H9 (cell line): ENCODE measurements at regions not wholly inside any gene's neighbourhood (a gene's known extent, or its start where the extent isn't known, plus 50 kb on each side); places are given as distances from the start of the nearest gene placed in this dataset.

Experiments
- DNase-seq: peaks from one replicate; pipeline ENCODE4 v3.0.0-alpha.2; 2017
- H2AFZ ChIP-seq: one replicate; pipeline ENCODE4 v1.6.1; 2013; ENCODE audit warnings: mild to moderate bottlenecking, low read length, control low read depth, moderate library complexity
- H2AK5ac ChIP-seq: 2 replicates; pipeline ENCODE4 v1.6.1; 2013; ENCODE audit warnings: low read length, control low read depth, mixed read lengths; ENCODE audit not compliant: insufficient read length
- H2BK120ac ChIP-seq: one replicate; pipeline ENCODE4 v1.6.1; 2013; ENCODE audit warnings: low read depth, mild to moderate bottlenecking, low read length, control low read depth, inconsistent platforms; ENCODE audit not compliant: poor library complexity, severe bottlenecking
- H2BK12ac ChIP-seq: 2 replicates; pipeline ENCODE4 v1.6.1; 2013; ENCODE audit warnings: low read length, control low read depth, mixed read lengths, low read depth; ENCODE audit not compliant: insufficient read length
- H2BK15ac ChIP-seq: 2 replicates; pipeline ENCODE4 v1.6.1; 2013; ENCODE audit warnings: low read depth, low read length, control low read depth
- H2BK20ac ChIP-seq: one replicate; pipeline ENCODE4 v1.6.1; 2013; ENCODE audit warnings: low read depth, mild to moderate bottlenecking, low read length, control low read depth, inconsistent platforms; ENCODE audit not compliant: poor library complexity, severe bottlenecking
- H2BK5ac ChIP-seq: 2 replicates; pipeline ENCODE4 v1.6.1; 2013; ENCODE audit warnings: low read length, control low read depth, mixed read lengths; ENCODE audit not compliant: insufficient read length
- H3K14ac ChIP-seq: 2 replicates; pipeline ENCODE4 v1.6.1; 2013; ENCODE audit warnings: low read length, control low read depth; ENCODE audit not compliant: insufficient read depth
- H3K18ac ChIP-seq: 2 replicates; pipeline ENCODE4 v1.6.1; 2013; ENCODE audit warnings: low read depth, mild to moderate bottlenecking, mixed read lengths, low read length, control low read depth; ENCODE audit not compliant: insufficient read length
- H3K23ac ChIP-seq: 2 replicates; pipeline ENCODE4 v1.6.1; 2013; ENCODE audit warnings: low read length, control low read depth, mixed read lengths, low read depth; ENCODE audit not compliant: insufficient read length
- H3K23me2 ChIP-seq: 2 replicates; pipeline ENCODE4 v1.6.1; 2013; ENCODE audit warnings: low read depth, mild to moderate bottlenecking, mixed read lengths, low read length, control low read depth; ENCODE audit not compliant: insufficient read length, poor library complexity, severe bottlenecking
- H3K27ac ChIP-seq: 2 replicates; pipeline ENCODE4 v1.5.1; 2013; ENCODE audit warnings: low read length, control low read depth, mixed read lengths, low read depth; ENCODE audit not compliant: insufficient read length
- H3K27me3 ChIP-seq: 2 replicates; pipeline ENCODE4 v1.6.1; 2013; ENCODE audit warnings: low read length, control low read depth, inconsistent platforms; ENCODE audit not compliant: insufficient read depth
- H3K4ac ChIP-seq: 2 replicates; pipeline ENCODE4 v1.6.1; 2013; ENCODE audit warnings: low read depth, mild to moderate bottlenecking, control low read depth, inconsistent platforms, low read length, moderate library complexity
- H3K4me1 ChIP-seq: 2 replicates; pipeline ENCODE4 v1.6.1; 2013; ENCODE audit warnings: low read length, control low read depth, inconsistent platforms; ENCODE audit not compliant: insufficient read depth
- H3K4me2 ChIP-seq: 2 replicates; pipeline ENCODE4 v1.6.1; 2013; ENCODE audit warnings: low read length, control low read depth, mixed read lengths; ENCODE audit not compliant: insufficient read length, insufficient read depth
- H3K56ac ChIP-seq: 2 replicates; pipeline ENCODE4 v1.6.1; 2013; ENCODE audit warnings: low read depth, mild to moderate bottlenecking, mixed read lengths, low read length, control low read depth; ENCODE audit not compliant: insufficient read length
- H3K79me1 ChIP-seq: 2 replicates; pipeline ENCODE4 v1.6.1; 2013; ENCODE audit warnings: low read depth, mild to moderate bottlenecking, moderate library complexity, low read length, control low read depth, inconsistent platforms; ENCODE audit not compliant: insufficient read depth, poor library complexity, severe bottlenecking
- H3K79me2 ChIP-seq: 2 replicates; pipeline ENCODE4 v1.6.1; 2013; ENCODE audit warnings: low read length, control low read depth, inconsistent platforms; ENCODE audit not compliant: insufficient read depth
- H3K9ac ChIP-seq: 2 replicates; pipeline ENCODE4 v1.6.1; 2013; ENCODE audit warnings: low read length, control low read depth, mixed read lengths; ENCODE audit not compliant: insufficient read length; ENCODE audit errors: extremely low read depth
- H3K9me3 ChIP-seq: one replicate; pipeline ENCODE4 v1.6.1; 2013; ENCODE audit warnings: low read depth, low read length, inconsistent platforms; ENCODE audit not compliant: control insufficient read depth
- H3T11ph ChIP-seq: one replicate; pipeline ENCODE4 v1.6.1; 2013; ENCODE audit warnings: mild to moderate bottlenecking, low read length, control low read depth, inconsistent platforms
- H4K20me1 ChIP-seq: one replicate; pipeline ENCODE4 v1.6.1; 2013; ENCODE audit not compliant: control insufficient read depth, insufficient read length, insufficient read depth
- H4K5ac ChIP-seq: 2 replicates; pipeline ENCODE4 v1.6.1; 2013; ENCODE audit warnings: low read depth, mild to moderate bottlenecking, mixed read lengths, low read length, control low read depth; ENCODE audit not compliant: insufficient read length
- H4K8ac ChIP-seq: replicated peaks from 2 replicates; pipeline ENCODE4 v1.6.1; 2013; ENCODE audit warnings: low read length, control low read depth, mixed read lengths, low read depth; ENCODE audit not compliant: insufficient read length
- H4K91ac ChIP-seq: 2 replicates; pipeline ENCODE4 v1.6.1; 2013; ENCODE audit warnings: low read depth, mild to moderate bottlenecking, moderate library complexity, mixed read lengths, low read length, control low read depth; ENCODE audit not compliant: insufficient read length
- H3K27ac Mint-ChIP-seq, 3 experiments: 2 replicates in 2 of 3; 3 replicates in 1 of 3; pipeline ENCODE4 v1.8.0; 2020 to 2021; ENCODE audit warnings: mixed read lengths in 3 of 3, mild to moderate bottlenecking in 1 of 3, moderate library complexity in 1 of 3
- H3K27me3 Mint-ChIP-seq: 2 replicates; pipeline ENCODE4 v1.8.0; 2021; ENCODE audit warnings: low read depth, mild to moderate bottlenecking, moderate library complexity, mixed read lengths
- H3K36me3 Mint-ChIP-seq, 3 experiments: 2 replicates in 2 of 3; 3 replicates in 1 of 3; pipeline ENCODE4 v1.8.0; 2020 to 2021; ENCODE audit warnings: low read depth in 3 of 3, mixed read lengths in 3 of 3; ENCODE audit not compliant: insufficient read depth in 1 of 3
- H3K4me1 Mint-ChIP-seq, 2 experiments: 2 replicates each; pipeline ENCODE4 v1.8.0; 2020; ENCODE audit warnings: mixed read lengths in 2 of 2
- H3K4me3 Mint-ChIP-seq, 2 experiments: 2 replicates in 1 of 2; 3 replicates in 1 of 2; pipeline ENCODE4 v1.8.0; 2020 to 2021; ENCODE audit warnings: mild to moderate bottlenecking in 2 of 2, mixed read lengths in 2 of 2, moderate library complexity in 1 of 2
- H3K9me3 Mint-ChIP-seq, 2 experiments: 2 replicates in 1 of 2; 3 replicates in 1 of 2; pipeline ENCODE4 v1.8.0; 2020; ENCODE audit warnings: mild to moderate bottlenecking in 2 of 2, mixed read lengths in 2 of 2, moderate library complexity in 1 of 2
- CTCF ChIP-seq: fragments of 200-600 bp; sonication (generic); conservative IDR thresholded peaks from 3 replicates; pipeline ENCODE4 v1.8.0; 2021; ENCODE audit warnings: antibody characterized with exemption, mild to moderate bottlenecking
- WGBS: extraction: QIAGEN DNeasy Blood & Tissue Kit; methylation state at CpG from one replicate; pipeline ENCODE4 v1.1.7; 2013; ENCODE audit warnings: missing lambda C conversion rate, low lambda C conversion rate, mixed read lengths; ENCODE audit not compliant: insufficient read length; ENCODE audit errors: extremely low coverage; 5-methylcytosine and 5-hydroxymethylcytosine counted together

DNA sequence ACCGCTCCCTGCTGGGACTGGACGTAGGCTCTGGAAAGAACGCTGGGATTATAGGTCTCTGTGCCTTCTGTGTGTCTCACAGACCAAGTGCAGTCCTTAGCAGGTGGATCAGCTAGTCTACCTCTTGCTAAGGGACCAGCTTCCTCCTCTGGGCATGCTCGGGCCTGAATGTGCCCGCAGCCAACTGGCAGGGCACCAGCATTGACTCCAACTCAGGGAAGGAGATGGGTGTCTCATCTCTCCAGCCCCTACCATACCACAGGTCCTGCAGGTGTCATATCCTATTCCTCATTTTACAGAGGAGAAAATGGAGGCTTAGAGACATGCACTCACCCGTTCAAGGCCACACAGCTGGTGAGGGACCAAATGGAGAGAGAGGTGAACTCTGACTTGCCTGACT, 340.2 kb downstream of the PTPRU start:
- no peak for DNase-seq
- Histone ChIP-seq H2BK12ac (no peak overlapping the region), H2BK5ac (no peak overlapping the region), H3K23me2 (no peaks in the 10 kb centered on the region), H3K79me1 (no peaks in the 10 kb centered on the region), H3K18ac (no peak overlapping the region), H4K8ac (no peak overlapping the region), H3K79me2 (no peaks in the 10 kb centered on the region), H3K14ac (no peak overlapping the region; the same call in 1 of the 2 replicates), H4K5ac (no peak overlapping the region), H3K9me3 (no peaks in the 10 kb centered on the region), H2AK5ac (no peak overlapping the region), H3T11ph (no peak overlapping the region), H2BK120ac (no peak overlapping the region), H3K4ac (no peak overlapping the region), H2BK15ac (no peak overlapping the region), H3K4me1 (no peaks in the 10 kb centered on the region), H2AFZ (no peak overlapping the region), H3K27ac (no peak overlapping the region), H3K9ac (no peak overlapping the region), H3K56ac (no peak overlapping the region), H3K4me2 (no peak overlapping the region), H3K27me3 (no peaks in the 10 kb centered on the region), H3K23ac (no peak overlapping the region), H4K20me1 (peaks cover 5% of the 10 kb centered on the region), H4K91ac (no peak overlapping the region), H2BK20ac (no peak overlapping the region)
- no CpG with 5 or more reads among the region's 6 CpGs for WGBS
- no peak for TF ChIP-seq CTCF
- no peaks in the 10 kb centered on the region for H3K36me3 Mint-ChIP-seq
- H3K27me3 Mint-ChIP-seq, result peaks cover 3% of the 10 kb centered on the region
- no peak overlapping the region for H3K4me3 Mint-ChIP-seq
- no peak overlapping the region for H3K27ac Mint-ChIP-seq
- no peaks in the 10 kb centered on the region for H3K9me3 Mint-ChIP-seq
- peaks cover 7 to 26% of the 10 kb centered on the region in 2 experiments for H3K4me1 Mint-ChIP-seq
